Activated CD4-positive, alpha-beta T cell treated with anti-CD3 and anti-CD28 coated beads, Interleukin-2, amount 10 ng/mL, durations not matched to agents 24 days and 14 days (primary cell): ENCODE measurements at regions not wholly inside any gene's neighbourhood (a gene's known extent, or its start where the extent isn't known, plus 50 kb on each side); places are given as distances from the start of the nearest gene placed in this dataset.

Source experiments
- DNase-seq: peaks from one replicate; pipeline ENCODE4 v3.0.0; 2022
- H3K27ac Mint-ChIP-seq: one replicate; pipeline ENCODE4 v1.8.0; 2022; ENCODE audit warnings: mild to moderate bottlenecking, mixed read lengths
- H3K27me3 Mint-ChIP-seq: one replicate; pipeline ENCODE4 v1.8.0; 2022; ENCODE audit warnings: mixed read lengths
- H3K36me3 Mint-ChIP-seq: one replicate; pipeline ENCODE4 v1.8.0; 2022; ENCODE audit warnings: low read depth, mild to moderate bottlenecking, mixed read lengths
- H3K4me1 Mint-ChIP-seq: one replicate; pipeline ENCODE4 v1.8.0; 2021; ENCODE audit warnings: mixed read lengths
- H3K4me3 Mint-ChIP-seq: one replicate; pipeline ENCODE4 v1.8.0; 2022; ENCODE audit warnings: mild to moderate bottlenecking, moderate library complexity, mixed read lengths
- H3K9me3 Mint-ChIP-seq: one replicate; pipeline ENCODE4 v1.8.0; 2021; ENCODE audit warnings: mixed read lengths
- intact Hi-C: fragments of 100-400 bp; cut with micrococcal nuclease; formaldehyde crosslinking; loops from one replicate; pipeline ENCODE4 v1.15.1; 2023

- Mint-ChIP-seq H3K9me3 (peaks cover 4% of the 10 kb centered on the region), H3K4me1 (peaks cover 11% of the 10 kb centered on the region), H3K27me3 (no peaks in the 10 kb centered on the region), H3K36me3 (no peaks in the 10 kb centered on the region), H3K27ac (no peak overlapping the region), H3K4me3 (no peak overlapping the region)
- intact Hi-C loops = loop anchor here (10.0 kb wide), 1 partner anchor 318 kb away; no protein-coding TSS in a partner anchor
- no peak for DNase-seq
These were observed 159.2 kb downstream of the ZNF608 start for GRCh38 chr5:124587280-124587679.

- Mint-ChIP-seq H3K27me3 (no peaks in the 10 kb centered on the region), H3K4me3 (no peak overlapping the region), H3K4me1 (peaks cover 11% of the 10 kb centered on the region), H3K9me3 (peaks cover 4% of the 10 kb centered on the region), H3K36me3 (no peaks in the 10 kb centered on the region), H3K27ac (no peak overlapping the region)
- intact Hi-C loops = loop anchor here (2.0 to 10.0 kb wide), 2 partner anchors 64 to 320 kb away; no protein-coding TSS in a partner anchor
- DNase-seq = no peak
These were observed 161.3 kb downstream of the ZNF608 start for GRCh38 chr5:124584991-124585715.

- Mint-ChIP-seq H3K36me3 (no peaks in the 10 kb centered on the region), H3K27me3 (no peaks in the 10 kb centered on the region), H3K27ac (no peak overlapping the region), H3K9me3 (peaks cover 4% of the 10 kb centered on the region), H3K4me1 (peaks cover 11% of the 10 kb centered on the region), H3K4me3 (no peak overlapping the region)
- intact Hi-C loops = loop anchor here (2.0 to 10.0 kb wide), 2 partner anchors 65 to 321 kb away; no protein-coding TSS in a partner anchor
- DNase-seq = peak; percentile 68
These were observed 162.7 kb downstream of the ZNF608 start for GRCh38 chr5:124583469-124584350.

- no peak for DNase-seq
- Mint-ChIP-seq H3K27ac (no peak overlapping the region), H3K27me3 (no peaks in the 10 kb centered on the region), H3K4me1 (peaks cover 11% of the 10 kb centered on the region), H3K9me3 (peaks cover 4% of the 10 kb centered on the region), H3K36me3 (no peaks in the 10 kb centered on the region), H3K4me3 (no peak overlapping the region)
- intact Hi-C loops = loop anchor here (10.0 kb wide), 1 partner anchor 322 kb away; no protein-coding TSS in a partner anchor
These were observed 163.9 kb downstream of the ZNF608 start for GRCh38 chr5:124582561-124582840.

- intact Hi-C loops = loop anchor here (10.0 kb wide), 1 partner anchor 323 kb away; no protein-coding TSS in a partner anchor
These were observed 164.5 kb downstream of the ZNF608 start for GRCh38 chr5:124581738-124582560.

GRCh38 chr5:124580925-124581737, 165.3 kb downstream of the ZNF608 start:
- no peak for DNase-seq
- Mint-ChIP-seq H3K27ac (no peak overlapping the region), H3K9me3 (peaks cover 4% of the 10 kb centered on the region), H3K4me3 (no peak overlapping the region), H3K36me3 (no peaks in the 10 kb centered on the region), H3K4me1 (peaks cover 11% of the 10 kb centered on the region), H3K27me3 (no peaks in the 10 kb centered on the region)
- intact Hi-C loops = loop anchor here (10.0 kb wide), 1 partner anchor 324 kb away; no protein-coding TSS in a partner anchor

More at GRCh38 chr5:124581738-124582560, 164.5 kb downstream of the ZNF608 start:
- H3K36me3 Mint-ChIP-seq = no peaks in the 10 kb centered on the region
- H3K9me3 Mint-ChIP-seq = peaks cover 4% of the 10 kb centered on the region
- H3K4me3 Mint-ChIP-seq = no peak overlapping the region
- no peaks in the 10 kb centered on the region for H3K27me3 Mint-ChIP-seq
- no peak for DNase-seq
- peaks cover 11% of the 10 kb centered on the region for H3K4me1 Mint-ChIP-seq
- H3K27ac Mint-ChIP-seq = no peak overlapping the region

- H3K27ac Mint-ChIP-seq = no peak overlapping the region
- no peaks in the 10 kb centered on the region for H3K27me3 Mint-ChIP-seq
- no peak overlapping the region for H3K4me3 Mint-ChIP-seq
- no peak for DNase-seq
- H3K36me3 Mint-ChIP-seq = no peaks in the 10 kb centered on the region
- intact Hi-C loops = loop anchor here (10.0 kb wide), 1 partner anchor 324 kb away; no protein-coding TSS in a partner anchor
- peaks cover 4% of the 10 kb centered on the region for H3K9me3 Mint-ChIP-seq
- H3K4me1 Mint-ChIP-seq = peaks cover 11% of the 10 kb centered on the region
These were observed 165.9 kb downstream of the ZNF608 start for GRCh38 chr5:124580512-124580911.

- intact Hi-C loops = no loop called here
- Mint-ChIP-seq H3K27me3 (no peaks in the 10 kb centered on the region), H3K4me3 (no peak overlapping the region), H3K4me1 (no peaks in the 10 kb centered on the region), H3K36me3 (no peaks in the 10 kb centered on the region), H3K9me3 (no peaks in the 10 kb centered on the region), H3K27ac (no peak overlapping the region)
- DNase-seq = no peak
These were observed 169.5 kb downstream of the ZNF608 start for GRCh38 chr5:124576848-124577409.

GRCh38 chr5:124575725-124576124, 170.7 kb downstream of the ZNF608 start:
- Mint-ChIP-seq H3K27ac (no peak overlapping the region), H3K36me3 (no peaks in the 10 kb centered on the region)
- intact Hi-C loops = no loop called here

GRCh38 chr5:124574521-124575436, 171.7 kb downstream of the ZNF608 start:
- Mint-ChIP-seq H3K27ac (no peak overlapping the region), H3K36me3 (no peaks in the 10 kb centered on the region), H3K9me3 (no peaks in the 10 kb centered on the region), H3K27me3 (no peaks in the 10 kb centered on the region), H3K4me3 (no peak overlapping the region), H3K4me1 (no peaks in the 10 kb centered on the region)
- intact Hi-C loops = no loop called here
- DNase-seq = no peak

More at GRCh38 chr5:124575725-124576124, 170.7 kb downstream of the ZNF608 start:
- Mint-ChIP-seq H3K27me3 (no peaks in the 10 kb centered on the region), H3K9me3 (no peaks in the 10 kb centered on the region), H3K4me1 (no peaks in the 10 kb centered on the region), H3K4me3 (no peak overlapping the region)
- DNase-seq = no peak

- no peaks in the 10 kb centered on the region for H3K36me3 Mint-ChIP-seq
- H3K9me3 Mint-ChIP-seq = no peaks in the 10 kb centered on the region
- no peak overlapping the region for H3K27ac Mint-ChIP-seq
- H3K27me3 Mint-ChIP-seq = no peaks in the 10 kb centered on the region
- H3K4me3 Mint-ChIP-seq = no peak overlapping the region
- no peaks in the 10 kb centered on the region for H3K4me1 Mint-ChIP-seq
- no peak for DNase-seq
- intact Hi-C loops = no loop called here
These were observed 173.5 kb downstream of the ZNF608 start for GRCh38 chr5:124572971-124573370.
